ENCODE measurements at regions not wholly inside any gene's neighbourhood (a gene's known extent, or its start where the extent isn't known, plus 50 kb on each side); places are given as distances from the start of the nearest gene placed in this dataset.

- FAIRE-seq (no peak), ATAC-seq (peak; percentile 19; the same call in 1 of the 3 replicates), DNase-seq (ENCODE audit: low read depth, low spot score) (no peak)
- no peaks in the 10 kb centered on the region for H3K79me2 ChIP-seq (ENCODE audit: control insufficient read depth, insufficient read depth, low read length)
- BruUV-seq (replicated peaks): no TSS peak
- H3K27ac ChIP-seq (ENCODE audit: control insufficient read depth, insufficient read depth): no peak overlapping the region
- no peaks in the 10 kb centered on the region for H3K36me3 ChIP-seq (ENCODE audit: control insufficient read depth in 2 of 2, insufficient read depth in 2 of 2, low read length in 1 of 2)
- ChIA-PET SMC1A (ENCODE audit: uncharacterized antibody, unreplicated experiment) (no interaction called here), CTCF (no interaction called here), RAD21 (ENCODE audit: unreplicated experiment) (no interaction called here), POLR2A (no interaction called here)
- no peaks in the 10 kb centered on the region for H3K9me3 ChIP-seq (replicated peaks; ENCODE audit: control insufficient read depth, insufficient read depth, low read length)
- 51% methylated on average over 4 of the region's 4 CpGs for WGBS (ENCODE audit: insufficient coverage, insufficient replicate concordance, low lambda C conversion rate, missing lambda C conversion rate)
- no peaks in the 10 kb centered on the region for H3K27me3 ChIP-seq (replicated peaks in 1 of 2; ENCODE audit: control insufficient read depth in 2 of 2, insufficient read depth in 2 of 2, low read length in 1 of 2)
- H4K20me1 ChIP-seq (ENCODE audit: control insufficient read depth, insufficient read depth): no peaks in the 10 kb centered on the region
- no peak overlapping the region for H3K9ac ChIP-seq (ENCODE audit: control insufficient read depth, insufficient read depth, low read length)
- no peak overlapping the region for H3K4me2 ChIP-seq (ENCODE audit: control insufficient read depth, insufficient read depth)
- no peak overlapping the region for H2AFZ ChIP-seq (ENCODE audit: control insufficient read depth, low read depth, low read length)
- H3K4me1 ChIP-seq (ENCODE audit: control insufficient read depth, insufficient read depth, low read length): no peaks in the 10 kb centered on the region
- in situ Hi-C loops (cut with MboI): no loop called here
- intact Hi-C loops (cut with micrococcal nuclease; ENCODE audit: unreplicated experiment): no loop called here
- no peak overlapping the region for H3K4me3 ChIP-seq
- TF ChIP-seq ZZZ3 (IDR thresholded peaks at IDR 0.05; ENCODE audit: control insufficient read depth, insufficient read length, low read depth) (no peak), ZNF622 (IDR thresholded peaks at IDR 0.05) (no peak), IRF3 (IDR thresholded peaks at IDR 0.05) (no peak), SMAD5 (IDR thresholded peaks at IDR 0.05; ENCODE audit: low read depth) (no peak), FOXM1 (IDR thresholded peaks at IDR 0.05; ENCODE audit: low read depth, low read length) (no peak), CBFB (IDR thresholded peaks at IDR 0.05; ENCODE audit: low read depth) (no peak), SUPT20H (IDR thresholded peaks at IDR 0.05; ENCODE audit: borderline replicate concordance, control insufficient read depth, low read depth, low read length) (no peak), NFYA (IDR thresholded peaks at IDR 0.05; ENCODE audit: borderline replicate concordance, low read depth, low read length) (no peak), SIN3A (IDR thresholded peaks at IDR 0.05; ENCODE audit: low read depth, low read length) (no peak), E2F4 (IDR thresholded peaks at IDR 0.05; ENCODE audit: low read depth, low read length) (no peak), IRF5 (IDR thresholded peaks at IDR 0.05; ENCODE audit: borderline replicate concordance) (no peak), ZBED1 (IDR thresholded peaks at IDR 0.05; ENCODE audit: borderline replicate concordance) (no peak), GABPA (IDR thresholded peaks at IDR 0.05; ENCODE audit: low read depth) (no peak), SP1 (IDR thresholded peaks at IDR 0.05; ENCODE audit: low read depth, low read length) (no peak), JUND (IDR thresholded peaks at IDR 0.05; ENCODE audit: low read depth, low read length) (no peak), TBL1XR1 (IDR thresholded peaks at IDR 0.05; ENCODE audit: low read depth, low read length) (no peak)
- TF ChIP-seq, protein P1, sequence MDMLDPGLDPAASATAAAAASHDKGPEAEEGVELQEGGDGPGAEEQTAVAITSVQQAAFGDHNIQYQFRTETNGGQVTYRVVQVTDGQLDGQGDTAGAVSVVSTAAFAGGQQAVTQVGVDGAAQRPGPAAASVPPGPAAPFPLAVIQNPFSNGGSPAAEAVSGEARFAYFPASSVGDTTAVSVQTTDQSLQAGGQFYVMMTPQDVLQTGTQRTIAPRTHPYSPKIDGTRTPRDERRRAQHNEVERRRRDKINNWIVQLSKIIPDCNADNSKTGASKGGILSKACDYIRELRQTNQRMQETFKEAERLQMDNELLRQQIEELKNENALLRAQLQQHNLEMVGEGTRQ (IDR thresholded peaks at IDR 0.05; ENCODE audit: borderline replicate concordance, low read depth, low read length): no peak
- TF ChIP-seq, protein P2, sequence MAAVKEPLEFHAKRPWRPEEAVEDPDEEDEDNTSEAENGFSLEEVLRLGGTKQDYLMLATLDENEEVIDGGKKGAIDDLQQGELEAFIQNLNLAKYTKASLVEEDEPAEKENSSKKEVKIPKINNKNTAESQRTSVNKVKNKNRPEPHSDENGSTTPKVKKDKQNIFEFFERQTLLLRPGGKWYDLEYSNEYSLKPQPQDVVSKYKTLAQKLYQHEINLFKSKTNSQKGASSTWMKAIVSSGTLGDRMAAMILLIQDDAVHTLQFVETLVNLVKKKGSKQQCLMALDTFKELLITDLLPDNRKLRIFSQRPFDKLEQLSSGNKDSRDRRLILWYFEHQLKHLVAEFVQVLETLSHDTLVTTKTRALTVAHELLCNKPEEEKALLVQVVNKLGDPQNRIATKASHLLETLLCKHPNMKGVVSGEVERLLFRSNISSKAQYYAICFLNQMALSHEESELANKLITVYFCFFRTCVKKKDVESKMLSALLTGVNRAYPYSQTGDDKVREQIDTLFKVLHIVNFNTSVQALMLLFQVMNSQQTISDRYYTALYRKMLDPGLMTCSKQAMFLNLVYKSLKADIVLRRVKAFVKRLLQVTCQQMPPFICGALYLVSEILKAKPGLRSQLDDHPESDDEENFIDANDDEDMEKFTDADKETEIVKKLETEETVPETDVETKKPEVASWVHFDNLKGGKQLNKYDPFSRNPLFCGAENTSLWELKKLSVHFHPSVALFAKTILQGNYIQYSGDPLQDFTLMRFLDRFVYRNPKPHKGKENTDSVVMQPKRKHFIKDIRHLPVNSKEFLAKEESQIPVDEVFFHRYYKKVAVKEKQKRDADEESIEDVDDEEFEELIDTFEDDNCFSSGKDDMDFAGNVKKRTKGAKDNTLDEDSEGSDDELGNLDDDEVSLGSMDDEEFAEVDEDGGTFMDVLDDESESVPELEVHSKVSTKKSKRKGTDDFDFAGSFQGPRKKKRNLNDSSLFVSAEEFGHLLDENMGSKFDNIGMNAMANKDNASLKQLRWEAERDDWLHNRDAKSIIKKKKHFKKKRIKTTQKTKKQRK (IDR thresholded peaks at IDR 0.05; ENCODE audit: low read depth, low read length): no peak
Observed at GRCh38 chr12:13713556-13714410, 267.6 kb downstream of the GRIN2B start.

Measured in GM12878 (cell line).